ENCODE measurements at regions not wholly inside any gene's neighbourhood (a gene's known extent, or its start where the extent isn't known, plus 50 kb on each side); places are given as distances from the start of the nearest gene placed in this dataset.

DNA sequence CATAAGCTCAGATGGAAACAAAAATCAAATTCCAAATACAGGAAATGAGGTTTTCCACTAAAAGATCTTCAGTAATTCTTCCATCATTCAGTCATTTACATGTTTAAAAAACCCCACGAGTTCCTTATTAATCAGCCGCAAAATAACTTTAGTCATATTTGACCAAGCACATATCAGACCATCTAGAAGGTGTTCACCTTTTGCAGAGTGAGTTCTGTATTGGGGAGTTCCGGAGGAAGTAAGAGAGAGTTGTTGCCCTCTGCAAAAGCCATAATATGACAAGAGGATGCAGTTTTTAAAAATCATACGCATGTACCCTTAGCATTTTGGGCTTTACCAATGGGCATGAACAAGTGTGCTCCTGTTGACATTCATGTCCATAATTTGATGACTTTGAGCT is 61.6 kb downstream of the CCR1 start:
- no peak for DNase-seq

DNA sequence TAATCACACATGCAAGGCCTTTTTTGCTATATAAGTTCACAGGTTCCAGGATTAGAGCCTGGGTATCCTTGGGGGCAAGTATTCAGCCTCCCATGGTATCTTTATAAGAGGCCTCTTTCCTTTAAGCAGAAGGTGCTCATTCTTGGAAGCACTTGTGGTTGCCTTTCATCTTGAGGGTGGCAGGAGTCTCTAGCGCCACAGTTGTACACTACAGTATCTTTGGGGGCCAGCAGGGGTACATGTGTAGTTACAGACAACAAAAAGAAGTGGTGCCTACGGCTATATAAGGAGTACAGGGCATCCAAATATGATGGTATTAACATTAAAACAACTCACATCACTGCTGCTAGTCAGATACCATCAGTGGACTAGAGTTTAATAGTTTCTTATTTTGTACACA is 62.1 kb downstream of the CCR1 start:
- no peak for DNase-seq

- DNase-seq: no peak
Measured at GRCh38 chr3:46145147-46145546, 63.0 kb downstream of the CCR1 start.

- no peak for DNase-seq
Measured at GRCh38 chr3:46143951-46144473, 64.1 kb downstream of the CCR1 start.

DNA sequence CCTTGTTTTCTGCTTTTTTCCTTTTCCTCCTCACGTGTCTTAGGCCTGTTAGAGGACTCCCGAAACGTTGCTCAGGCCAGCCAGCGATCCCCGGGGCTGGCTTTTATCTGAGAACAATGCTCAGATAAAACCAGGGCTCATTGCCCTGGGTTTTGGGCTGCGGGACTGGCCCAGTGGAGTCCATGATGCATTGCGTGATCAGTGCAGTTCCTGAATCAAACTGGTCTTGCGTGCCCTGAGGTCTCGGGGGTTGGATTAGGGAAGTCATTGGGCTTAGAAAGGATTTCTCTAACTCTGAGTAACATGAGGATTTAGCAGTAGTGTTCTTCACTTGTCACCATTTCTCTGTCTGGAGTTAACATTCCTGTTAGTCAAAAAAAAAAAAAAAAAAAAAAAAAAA is 66.3 kb downstream of the CCR1 start:
- DNase-seq: no peak

GRCh38 chr3:46138581-46138980 is 69.5 kb downstream of the CCR1 start:
- no peak for DNase-seq

DNA sequence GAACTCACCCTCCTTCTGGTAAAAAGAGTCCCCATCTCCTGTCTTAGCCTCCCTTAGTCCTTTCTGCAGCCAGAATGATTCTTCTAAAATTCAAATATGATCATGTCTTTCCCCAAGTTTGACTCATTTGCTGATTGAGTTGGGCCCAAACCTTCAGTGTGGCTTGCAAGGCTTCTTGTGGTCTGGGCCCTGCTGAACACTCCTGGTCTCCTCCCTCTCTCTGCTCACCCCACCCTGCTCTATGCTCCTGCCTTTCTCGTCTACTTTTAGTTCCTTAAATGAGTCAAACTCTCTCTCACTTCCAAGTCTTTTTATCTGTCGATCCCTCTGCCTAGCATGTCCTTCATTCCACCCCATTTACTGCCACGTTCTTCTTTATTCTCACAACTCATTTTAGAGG is 72.6 kb downstream of the CCR1 start:
- DNase-seq: no peak

- DNase-seq: no peak
Measured at GRCh38 chr3:46133285-46133684, 74.8 kb downstream of the CCR1 start.

DNA sequence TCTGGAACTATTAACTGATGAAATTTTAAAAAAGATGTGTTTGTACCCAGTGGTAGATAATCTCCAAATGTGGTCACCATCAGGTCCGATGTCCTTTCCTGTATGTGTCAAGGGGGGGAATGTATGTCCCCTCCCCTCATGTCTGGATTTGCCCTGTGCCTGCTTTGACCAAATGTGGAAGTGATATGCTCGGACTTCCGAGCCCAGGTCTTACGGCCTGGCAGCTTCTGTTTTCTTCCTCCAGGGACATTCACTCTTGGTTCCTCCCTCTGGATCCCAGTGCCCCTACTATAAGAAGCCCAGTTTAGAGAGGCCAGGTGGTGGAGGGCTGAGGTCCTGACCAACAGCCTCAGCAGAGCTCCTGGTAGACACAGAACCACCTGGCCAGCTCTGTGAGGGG is 75.5 kb downstream of the CCR1 start:
- DNase-seq: no peak

DNA sequence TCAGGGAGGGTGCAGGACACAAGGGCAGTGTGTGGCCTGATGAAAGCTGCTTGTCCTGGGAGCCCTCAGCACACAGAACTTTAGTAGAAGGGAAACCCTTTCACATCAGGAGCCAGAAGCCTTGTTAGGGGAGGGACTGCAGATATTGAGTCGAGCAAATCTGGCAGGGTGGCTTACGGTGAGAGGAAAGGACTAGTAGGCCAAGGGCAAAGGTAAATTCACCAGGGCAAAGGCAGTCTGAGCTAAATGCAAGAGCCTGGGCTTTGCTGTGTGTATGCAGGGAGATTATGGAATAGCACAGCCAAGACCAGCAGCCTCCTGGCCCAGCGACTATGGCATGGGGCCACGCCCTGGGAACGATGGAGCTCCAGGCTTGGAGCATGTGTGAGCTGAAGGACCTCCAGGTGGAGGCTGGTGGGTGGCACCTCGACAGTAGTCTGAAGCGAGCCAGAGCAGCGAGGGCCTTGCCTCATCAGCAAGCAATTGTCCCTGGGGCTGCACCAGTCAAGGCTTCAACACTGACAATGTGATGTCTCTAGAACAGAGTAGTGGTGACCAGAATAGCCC is 76.1 kb downstream of the CCR1 start:
- no peak for DNase-seq

DNA sequence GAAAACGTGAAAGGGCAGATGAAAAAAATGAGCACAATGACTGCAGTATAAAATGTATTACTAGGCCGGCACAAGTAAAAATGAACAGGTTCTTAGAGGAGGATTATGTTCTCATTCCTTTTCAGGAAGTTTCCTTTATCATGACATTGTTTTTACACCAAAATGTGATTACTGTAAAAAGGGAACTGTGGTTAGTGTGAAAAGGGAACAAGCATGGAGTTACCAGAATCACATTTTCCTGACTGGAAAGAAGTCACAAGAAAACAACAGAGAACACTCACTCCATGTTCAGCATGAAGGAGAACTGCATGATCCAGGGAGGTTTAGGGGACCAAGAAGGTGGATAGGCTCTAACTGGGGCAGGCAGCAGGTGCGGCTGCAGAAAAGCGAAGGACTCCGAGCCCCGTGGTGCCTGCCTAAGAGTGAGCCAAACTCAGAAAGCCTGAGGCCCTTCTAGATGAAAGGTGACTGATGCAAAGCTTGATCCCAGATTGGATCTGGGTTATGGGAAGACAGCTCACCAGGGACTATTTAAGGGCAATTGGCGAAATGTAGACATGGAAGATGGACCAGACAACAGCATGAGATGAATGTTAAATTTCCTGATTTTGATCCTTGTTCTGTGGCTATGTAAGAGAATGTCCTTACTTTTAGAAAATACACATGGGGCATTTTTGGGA is 77.3 kb downstream of the CCR1 start:
- DNase-seq: no peak

DNA sequence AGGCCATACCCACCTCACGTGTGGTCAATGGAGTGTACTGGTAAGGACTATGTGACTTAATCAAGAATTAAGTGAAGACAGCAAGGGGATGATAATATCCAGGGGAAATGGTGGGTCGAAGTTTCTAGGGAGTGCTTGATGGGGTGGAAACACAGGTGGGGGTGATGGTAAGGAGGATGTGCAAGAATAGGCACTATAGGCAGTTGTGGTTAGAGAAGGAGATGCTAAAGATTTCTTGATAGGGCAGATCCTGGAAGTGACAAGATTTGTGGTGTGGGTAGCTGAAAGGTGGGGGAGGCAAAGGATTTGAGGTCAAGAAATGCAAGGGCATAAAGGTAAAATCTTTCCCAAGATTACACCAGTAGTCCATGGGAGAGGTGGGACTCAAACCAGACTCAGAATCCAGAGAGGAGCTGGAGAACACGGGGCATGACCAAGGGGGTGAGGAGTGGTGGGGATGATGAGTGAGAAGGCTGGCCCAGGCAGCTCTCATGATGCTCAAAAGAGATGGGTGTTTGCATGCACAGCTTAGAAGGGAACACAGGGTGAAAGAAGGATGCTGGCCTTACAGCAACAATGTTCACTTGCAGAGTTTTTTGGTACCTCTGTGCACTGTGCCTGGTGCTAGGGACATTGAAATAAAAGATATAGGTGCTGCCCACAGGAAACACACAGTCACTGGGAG is 78.4 kb downstream of the CCR1 start:
- DNase-seq: no peak

GRCh38 chr3:46127503-46127902 is 80.6 kb downstream of the CCR1 start:
- no peak for DNase-seq

DNA sequence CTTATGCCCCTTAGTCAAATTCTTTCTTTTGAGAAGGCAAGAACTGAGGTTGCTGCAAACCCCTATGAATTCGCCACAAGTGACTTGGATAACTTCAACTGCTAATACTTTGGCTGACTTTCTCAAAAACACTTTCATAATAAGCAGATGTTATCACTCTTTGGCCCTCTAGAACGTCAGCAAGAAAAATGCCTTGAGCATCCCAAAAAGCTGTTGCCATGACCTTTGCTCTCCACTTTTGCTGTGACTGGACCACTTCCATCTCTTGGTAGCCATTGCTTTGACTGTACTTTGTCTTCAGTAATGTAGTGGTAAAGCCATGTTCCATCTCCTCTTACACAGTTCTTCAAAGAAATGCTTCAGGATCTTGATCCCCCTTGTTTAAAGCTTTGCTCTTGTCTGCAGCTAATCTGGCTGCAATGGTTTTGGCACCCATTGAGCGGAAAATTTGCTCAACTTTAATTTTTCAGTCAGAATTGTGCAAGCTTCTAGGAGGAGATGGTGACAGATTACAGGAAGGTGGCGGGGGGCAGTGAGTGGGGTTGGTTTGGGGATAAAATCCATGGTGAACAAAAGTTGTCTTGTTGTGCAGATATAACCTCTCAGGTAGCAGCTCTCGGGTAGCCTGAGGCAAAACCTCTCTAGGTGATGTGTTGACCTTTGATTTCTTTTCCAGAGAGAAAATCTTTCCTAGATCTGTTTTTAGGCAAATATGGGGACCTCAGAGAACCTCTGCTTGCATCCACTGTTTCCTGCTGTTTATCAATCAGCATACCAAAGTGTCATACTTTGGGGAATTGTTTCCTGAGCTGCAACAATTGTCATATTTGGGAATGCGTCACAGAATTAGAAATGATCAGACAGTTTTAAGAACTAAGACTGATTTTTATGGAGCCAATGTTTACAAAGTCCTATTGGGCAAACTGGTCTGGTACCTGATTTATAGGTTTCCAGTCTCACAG is 83.6 kb downstream of the CCR1 start:
- DNase-seq: no peak

- no peak for DNase-seq
Measured at GRCh38 chr3:46123646-46124045, 84.5 kb downstream of the CCR1 start.

GRCh38 chr3:46122091-46122490 is 86.0 kb downstream of the CCR1 start:
- DNase-seq: no peak

DNA sequence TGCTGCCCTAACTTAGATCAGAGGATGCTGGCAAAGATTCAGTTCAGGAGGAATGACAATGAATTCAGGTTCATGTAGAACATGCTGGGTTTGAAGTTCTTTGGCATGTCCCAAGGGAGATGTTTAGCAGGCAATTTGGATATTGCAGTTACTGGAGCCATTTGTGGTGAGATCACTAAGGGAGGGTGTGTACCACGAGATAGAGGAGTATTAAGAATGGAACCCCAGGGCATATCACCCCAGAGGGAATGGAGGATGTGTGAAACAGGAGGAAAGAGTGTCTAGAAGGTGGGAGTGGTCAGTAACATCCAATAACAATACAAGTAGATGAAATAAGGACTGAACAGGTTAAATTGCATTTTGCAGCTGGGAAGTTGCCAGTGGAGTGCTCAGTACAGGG is 87.1 kb downstream of the CCR1 start:
- DNase-seq: no peak

- DNase-seq: no peak
Measured at GRCh38 chr3:46119709-46120498, 88.2 kb downstream of the CCR1 start.

- DNase-seq: no peak
Measured at GRCh38 chr3:46119253-46119652, 88.9 kb downstream of the CCR1 start.

- DNase-seq: no peak
Measured at GRCh38 chr3:46116996-46117395, 89.7 kb upstream of the XCR1 start.

GRCh38 chr3:46114323-46114988 is 87.2 kb upstream of the XCR1 start:
- DNase-seq: no peak

Data from occipital lobe (tissue), 1 donor.